ENCODE measurements at regions not wholly inside any gene's neighbourhood (a gene's known extent, or its start where the extent isn't known, plus 50 kb on each side); places are given as distances from the start of the nearest gene placed in this dataset.
"Not testable (repeated sequence)": the region's sequence is repeated elsewhere in the genome, so short reads cannot be mapped to it uniquely, and the experiment has no call there.

GRCh38 chr7:19914866-19915265 is 141.4 kb upstream of the TMEM196 start:
- H3K27ac ChIP-seq: no peak overlapping the region
- TF ChIP-seq ZFX (IDR thresholded peaks at IDR 0.05) (no peak), CTCF (conservative IDR thresholded peaks at IDR 0.05) (no peak)

GRCh38 chr7:19900118-19900517 is 126.7 kb upstream of the TMEM196 start:
- no peak overlapping the region for H3K27ac ChIP-seq
- TF ChIP-seq ZFX (IDR thresholded peaks at IDR 0.05) (no peak), CTCF (conservative IDR thresholded peaks at IDR 0.05) (no peak)

GRCh38 chr7:19899529-19899928 is 126.1 kb upstream of the TMEM196 start:
- no peak overlapping the region for H3K27ac ChIP-seq
- TF ChIP-seq CTCF (conservative IDR thresholded peaks at IDR 0.05) (no peak), ZFX (IDR thresholded peaks at IDR 0.05) (no peak)

- not testable (repeated sequence) for H3K27ac ChIP-seq
Observed at GRCh38 chr7:19882893-19883292, 109.5 kb upstream of the TMEM196 start.

GRCh38 chr7:19872094-19872493 is 98.7 kb upstream of the TMEM196 start:
- TF ChIP-seq CTCF (conservative IDR thresholded peaks at IDR 0.05) (no peak), ZFX (IDR thresholded peaks at IDR 0.05) (no peak)
- H3K27ac ChIP-seq: no peak overlapping the region

- no peak for TF ChIP-seq CTCF (conservative IDR thresholded peaks at IDR 0.05)
- no peak for TF ChIP-seq ZFX (IDR thresholded peaks at IDR 0.05)
- no peak overlapping the region for H3K27ac ChIP-seq
Observed at GRCh38 chr7:19871102-19871501, 97.7 kb upstream of the TMEM196 start.

GRCh38 chr7:19869979-19870378 is 96.6 kb upstream of the TMEM196 start:
- TF ChIP-seq ZFX (IDR thresholded peaks at IDR 0.05) (no peak), CTCF (conservative IDR thresholded peaks at IDR 0.05) (no peak)
- no peak overlapping the region for H3K27ac ChIP-seq

GRCh38 chr7:19853261-19853832 is 79.9 kb upstream of the TMEM196 start:
- no peak for TF ChIP-seq ZFX (IDR thresholded peaks at IDR 0.05)
- no peak overlapping the region for H3K27ac ChIP-seq

Data from C4-2B (cell line).